Sigmoid colon (tissue), 4 donors: ENCODE measurements at regions not wholly inside any gene's neighbourhood (a gene's known extent, or its start where the extent isn't known, plus 50 kb on each side); places are given as distances from the start of the nearest gene placed in this dataset.

Experiments
- EP300 ChIP-seq, 4 donors: sonication (generic); formaldehyde crosslinking; IDR thresholded peaks; one replicate each; pipeline ENCODE4 v1.6.1; 2017; ENCODE audit warnings: antibody characterized with exemption in 4 of 4
- POLR2A ChIP-seq, 2 donors: fragments of 450-650 bp; IDR thresholded peaks; one replicate each; pipeline ENCODE4 v1.6.1; 2016; ENCODE audit warnings: antibody characterized with exemption in 2 of 2, mild to moderate bottlenecking in 2 of 2, moderate library complexity in 2 of 2
- POLR2AphosphoS5 ChIP-seq, 4 donors: sonication (generic); formaldehyde crosslinking; IDR thresholded peaks; one replicate each; pipeline ENCODE4 v1.6.1; 2017; ENCODE audit warnings: antibody characterized with exemption in 4 of 4
- TF ChIP-seq, protein P1 (sequence below), 4 experiments: fragments of 450-650 bp in 3 of 4; fragments of 200-600 bp in 1 of 4; IDR thresholded peaks; one replicate each; pipeline ENCODE4 v1.5.1; 2016 to 2019; ENCODE audit warnings: antibody characterized with exemption in 4 of 4, mild to moderate bottlenecking in 3 of 4, moderate library complexity in 2 of 4

DNA sequence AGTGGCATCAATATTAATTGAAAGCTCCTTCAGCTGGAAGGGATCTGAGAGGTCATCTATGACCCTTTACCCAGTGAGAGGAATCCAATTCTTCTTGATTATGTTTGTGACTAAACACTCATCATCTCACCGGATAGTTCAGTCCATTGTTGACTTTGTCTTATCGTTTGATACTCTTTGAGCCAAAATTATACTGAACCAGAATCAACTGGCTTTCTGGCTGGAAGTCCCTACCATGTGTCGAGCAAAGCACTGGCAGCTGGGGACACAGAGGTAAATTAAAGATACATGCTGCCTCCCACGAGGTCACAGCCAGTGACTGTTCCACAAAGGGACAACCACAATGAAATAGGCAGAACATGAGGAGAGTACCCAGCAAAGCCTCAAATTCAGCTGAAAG, 91.4 kb upstream of the FHL2 start:
- TF ChIP-seq, protein P1, sequence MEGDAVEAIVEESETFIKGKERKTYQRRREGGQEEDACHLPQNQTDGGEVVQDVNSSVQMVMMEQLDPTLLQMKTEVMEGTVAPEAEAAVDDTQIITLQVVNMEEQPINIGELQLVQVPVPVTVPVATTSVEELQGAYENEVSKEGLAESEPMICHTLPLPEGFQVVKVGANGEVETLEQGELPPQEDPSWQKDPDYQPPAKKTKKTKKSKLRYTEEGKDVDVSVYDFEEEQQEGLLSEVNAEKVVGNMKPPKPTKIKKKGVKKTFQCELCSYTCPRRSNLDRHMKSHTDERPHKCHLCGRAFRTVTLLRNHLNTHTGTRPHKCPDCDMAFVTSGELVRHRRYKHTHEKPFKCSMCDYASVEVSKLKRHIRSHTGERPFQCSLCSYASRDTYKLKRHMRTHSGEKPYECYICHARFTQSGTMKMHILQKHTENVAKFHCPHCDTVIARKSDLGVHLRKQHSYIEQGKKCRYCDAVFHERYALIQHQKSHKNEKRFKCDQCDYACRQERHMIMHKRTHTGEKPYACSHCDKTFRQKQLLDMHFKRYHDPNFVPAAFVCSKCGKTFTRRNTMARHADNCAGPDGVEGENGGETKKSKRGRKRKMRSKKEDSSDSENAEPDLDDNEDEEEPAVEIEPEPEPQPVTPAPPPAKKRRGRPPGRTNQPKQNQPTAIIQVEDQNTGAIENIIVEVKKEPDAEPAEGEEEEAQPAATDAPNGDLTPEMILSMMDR (IDR thresholded peaks at IDR 0.05) = no peak
- no peak for TF ChIP-seq POLR2A (IDR thresholded peaks at IDR 0.05)
- no peak for TF ChIP-seq EP300 (IDR thresholded peaks at IDR 0.05)
- no peak for TF ChIP-seq POLR2AphosphoS5 (IDR thresholded peaks at IDR 0.05)
